Activated CD8-positive, alpha-beta T cell treated with anti-CD3 and anti-CD28 coated beads for 36 hours (primary cell): ENCODE measurements at regions not wholly inside any gene's neighbourhood (a gene's known extent, or its start where the extent isn't known, plus 50 kb on each side); places are given as distances from the start of the nearest gene placed in this dataset.

Experiments used
- ATAC-seq: fragments of 200-7000 bp; cut with Tn5 transposase; one replicate; pipeline ENCODE4 v1.10.0; 2021; ENCODE audit warnings: mild to moderate bottlenecking, moderate library complexity
- CTCF ChIA-PET: fragments of 350-600 bp; sonication (Branson Sonifier 250); formaldehyde crosslinking; loops from one replicate; lab custom pipeline; 2021; ENCODE audit warnings: antibody characterized with exemption; lab: Charles Lee
- POLR2A ChIA-PET: fragments of 350-600 bp; sonication (Branson Sonifier 250); formaldehyde crosslinking; loops from one replicate; lab custom pipeline; 2021; ENCODE audit warnings: antibody characterized with exemption; lab: Charles Lee
- DNase-seq: peaks from one replicate; pipeline ENCODE4 v3.0.0-alpha.2; 2020
- H3K27ac Mint-ChIP-seq: one replicate; pipeline ENCODE4 v1.8.0; 2021; ENCODE audit warnings: mild to moderate bottlenecking, mixed read lengths
- H3K27me3 Mint-ChIP-seq: one replicate; pipeline ENCODE4 v1.8.0; 2021; ENCODE audit warnings: mixed read lengths
- H3K36me3 Mint-ChIP-seq: one replicate; pipeline ENCODE4 v1.8.0; 2021; ENCODE audit warnings: low read depth, mixed read lengths
- H3K4me1 Mint-ChIP-seq: one replicate; pipeline ENCODE4 v1.8.0; 2021; ENCODE audit warnings: low read depth, mixed read lengths
- H3K4me3 Mint-ChIP-seq: one replicate; pipeline ENCODE4 v1.8.0; 2021; ENCODE audit warnings: mild to moderate bottlenecking, moderate library complexity, mixed read lengths
- H3K9me3 Mint-ChIP-seq: one replicate; pipeline ENCODE4 v1.8.0; 2021; ENCODE audit warnings: mixed read lengths
- intact Hi-C: fragments of 100-400 bp; cut with micrococcal nuclease; formaldehyde crosslinking; loops from one replicate; pipeline ENCODE4 v1.10.0; 2022
- TF ChIP-seq, protein P1 (sequence below): fragments of 200-600 bp; IDR thresholded peaks from one replicate; pipeline ENCODE4 v1.8.0; 2022; ENCODE audit warnings: antibody characterized with exemption, mild to moderate bottlenecking

DNA sequence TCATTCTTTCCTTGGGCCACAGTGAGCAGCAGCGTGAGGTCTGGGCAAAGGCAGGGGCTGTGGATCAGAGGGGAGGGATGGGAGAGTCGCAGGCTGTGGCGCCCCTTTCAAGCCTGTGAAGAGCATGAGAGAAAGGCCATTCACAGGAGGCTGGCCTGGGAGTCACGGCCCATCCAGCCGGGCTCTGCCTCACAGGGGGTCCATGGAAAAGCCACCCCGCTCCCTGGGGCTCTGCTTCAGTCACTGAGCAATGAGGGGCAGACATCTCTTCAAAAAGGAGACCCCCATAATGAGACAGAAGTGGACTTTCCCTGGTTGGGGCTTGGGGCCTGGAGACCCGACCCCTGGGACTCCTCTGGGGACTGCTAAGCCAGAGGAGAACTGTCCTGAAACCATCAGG, 117.0 kb upstream of the GSC start:
- CTCF ChIA-PET, result no interaction called here
- DNase-seq, result no peak
- Mint-ChIP-seq H3K4me3 (no peak overlapping the region), H3K4me1 (no peaks in the 10 kb centered on the region), H3K27ac (no peak overlapping the region), H3K36me3 (no peaks in the 10 kb centered on the region), H3K9me3 (no peaks in the 10 kb centered on the region), H3K27me3 (no peaks in the 10 kb centered on the region)
- intact Hi-C loops, result no loop called here
- TF ChIP-seq, protein P1, sequence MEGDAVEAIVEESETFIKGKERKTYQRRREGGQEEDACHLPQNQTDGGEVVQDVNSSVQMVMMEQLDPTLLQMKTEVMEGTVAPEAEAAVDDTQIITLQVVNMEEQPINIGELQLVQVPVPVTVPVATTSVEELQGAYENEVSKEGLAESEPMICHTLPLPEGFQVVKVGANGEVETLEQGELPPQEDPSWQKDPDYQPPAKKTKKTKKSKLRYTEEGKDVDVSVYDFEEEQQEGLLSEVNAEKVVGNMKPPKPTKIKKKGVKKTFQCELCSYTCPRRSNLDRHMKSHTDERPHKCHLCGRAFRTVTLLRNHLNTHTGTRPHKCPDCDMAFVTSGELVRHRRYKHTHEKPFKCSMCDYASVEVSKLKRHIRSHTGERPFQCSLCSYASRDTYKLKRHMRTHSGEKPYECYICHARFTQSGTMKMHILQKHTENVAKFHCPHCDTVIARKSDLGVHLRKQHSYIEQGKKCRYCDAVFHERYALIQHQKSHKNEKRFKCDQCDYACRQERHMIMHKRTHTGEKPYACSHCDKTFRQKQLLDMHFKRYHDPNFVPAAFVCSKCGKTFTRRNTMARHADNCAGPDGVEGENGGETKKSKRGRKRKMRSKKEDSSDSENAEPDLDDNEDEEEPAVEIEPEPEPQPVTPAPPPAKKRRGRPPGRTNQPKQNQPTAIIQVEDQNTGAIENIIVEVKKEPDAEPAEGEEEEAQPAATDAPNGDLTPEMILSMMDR, result no peak
- POLR2A ChIA-PET, result no interaction called here
- ATAC-seq, result no peak

DNA sequence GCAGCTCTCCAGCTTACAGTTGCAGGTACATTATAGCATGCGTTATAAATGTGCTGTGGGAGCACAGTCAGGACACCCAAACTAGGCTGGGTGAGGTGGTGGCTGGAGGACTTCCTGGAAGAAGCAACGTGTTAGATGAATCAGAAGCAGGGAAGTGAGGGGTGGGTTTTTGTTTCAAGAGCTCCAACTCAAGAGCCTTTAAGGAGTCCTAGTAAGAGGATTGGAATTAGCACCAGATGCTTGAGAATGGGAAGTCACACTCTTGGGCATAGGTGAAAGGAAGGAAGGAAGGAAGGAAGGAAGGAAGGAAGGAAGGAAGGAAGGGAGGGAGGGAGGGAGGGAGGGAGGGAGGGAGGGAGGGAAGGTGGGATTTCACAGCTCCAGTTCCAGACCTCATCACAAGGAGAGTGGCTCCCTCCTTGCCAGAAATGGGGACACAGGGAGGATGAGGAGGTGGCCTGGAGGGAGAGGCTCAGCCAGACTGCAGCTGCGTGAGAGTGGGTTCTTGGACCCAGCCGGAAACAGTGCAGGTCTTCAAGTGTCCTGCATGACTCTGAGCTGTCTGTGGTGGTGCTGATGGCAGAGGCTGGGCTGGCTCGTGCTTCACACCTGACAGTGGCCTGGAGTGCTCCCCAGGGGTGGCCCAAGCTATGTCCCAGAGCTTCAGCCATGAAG, 115.7 kb upstream of the GSC start:
- DNase-seq, result no peak
- H3K27ac Mint-ChIP-seq, result no peak overlapping the region
- no peaks in the 10 kb centered on the region for H3K9me3 Mint-ChIP-seq
- intact Hi-C loops, result no loop called here
- ChIA-PET POLR2A (no interaction called here), CTCF (no interaction called here)
- no peaks in the 10 kb centered on the region for H3K36me3 Mint-ChIP-seq
- no peak overlapping the region for H3K4me3 Mint-ChIP-seq
- no peak for ATAC-seq
- TF ChIP-seq, protein P1, result no peak
- H3K4me1 Mint-ChIP-seq, result no peaks in the 10 kb centered on the region
- H3K27me3 Mint-ChIP-seq, result no peaks in the 10 kb centered on the region

DNA sequence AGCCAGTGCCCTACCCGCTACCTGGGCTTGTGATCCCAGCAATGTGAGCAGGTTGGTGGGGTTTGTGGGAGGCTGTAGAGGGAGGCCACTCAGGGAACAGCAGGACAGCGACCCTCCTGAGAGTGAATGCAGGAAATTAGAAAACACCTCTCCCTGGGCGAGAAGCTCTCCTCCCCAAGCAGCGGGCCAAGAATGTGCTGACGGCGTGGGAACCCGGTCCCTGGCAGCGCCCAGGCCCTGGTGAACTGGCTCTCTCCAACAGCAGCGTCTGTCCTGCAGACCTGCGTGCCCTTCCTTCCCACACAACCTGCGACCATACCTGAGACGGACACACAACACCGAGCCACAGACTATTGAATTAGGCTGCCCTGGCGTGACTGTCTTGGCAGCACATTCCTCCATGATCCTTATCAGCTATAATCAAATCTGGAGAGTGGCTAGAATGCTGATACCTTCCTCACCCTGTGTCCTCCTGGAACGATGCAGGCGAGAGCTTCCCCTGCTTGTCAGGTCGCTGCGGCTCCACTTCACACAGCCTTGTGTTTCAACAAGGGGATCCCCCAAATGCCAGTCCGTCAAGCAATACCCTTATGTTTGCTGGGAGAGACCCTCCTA, 114.8 kb upstream of the GSC start:
- DNase-seq (no peak), ATAC-seq (no peak)
- H3K27me3 Mint-ChIP-seq, result no peaks in the 10 kb centered on the region
- CTCF ChIA-PET, result no interaction called here
- H3K36me3 Mint-ChIP-seq, result no peaks in the 10 kb centered on the region
- H3K4me3 Mint-ChIP-seq, result no peak overlapping the region
- TF ChIP-seq, protein P1, result no peak
- POLR2A ChIA-PET, result interaction anchor here (0.6 kb wide), 1 partner anchor 467 kb away, joined by 3 read pairs; no protein-coding TSS in a partner anchor
- intact Hi-C loops, result no loop called here
- no peaks in the 10 kb centered on the region for H3K4me1 Mint-ChIP-seq
- H3K27ac Mint-ChIP-seq, result no peak overlapping the region
- no peaks in the 10 kb centered on the region for H3K9me3 Mint-ChIP-seq

DNA sequence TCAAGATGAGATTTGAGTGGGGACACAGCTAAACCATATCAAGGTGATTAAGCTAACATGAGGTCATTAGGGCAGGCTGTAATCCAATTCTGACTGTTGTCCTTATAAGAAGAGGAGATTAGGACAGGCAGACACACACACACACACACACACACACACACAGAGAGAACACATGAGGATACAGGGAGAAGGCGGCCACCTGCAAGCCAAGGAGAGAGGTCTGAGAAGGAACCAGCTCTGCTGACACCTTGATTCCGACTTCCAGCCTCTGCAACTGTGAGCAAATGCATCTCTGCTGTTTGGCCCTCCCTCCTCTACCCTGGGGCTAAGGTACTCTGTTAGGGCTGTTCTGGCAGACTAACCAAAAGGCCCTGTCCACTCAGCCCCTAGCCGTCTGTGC, 112.5 kb upstream of the GSC start:
- Mint-ChIP-seq H3K4me1 (no peaks in the 10 kb centered on the region), H3K9me3 (no peaks in the 10 kb centered on the region), H3K27me3 (peaks cover 3% of the 10 kb centered on the region), H3K36me3 (no peaks in the 10 kb centered on the region), H3K4me3 (no peak overlapping the region), H3K27ac (no peak overlapping the region)
- DNase-seq, result no peak
- intact Hi-C loops, result no loop called here
- ChIA-PET POLR2A (no interaction called here), CTCF (no interaction called here)
- no peak for ATAC-seq
- TF ChIP-seq, protein P1, result no peak

DNA sequence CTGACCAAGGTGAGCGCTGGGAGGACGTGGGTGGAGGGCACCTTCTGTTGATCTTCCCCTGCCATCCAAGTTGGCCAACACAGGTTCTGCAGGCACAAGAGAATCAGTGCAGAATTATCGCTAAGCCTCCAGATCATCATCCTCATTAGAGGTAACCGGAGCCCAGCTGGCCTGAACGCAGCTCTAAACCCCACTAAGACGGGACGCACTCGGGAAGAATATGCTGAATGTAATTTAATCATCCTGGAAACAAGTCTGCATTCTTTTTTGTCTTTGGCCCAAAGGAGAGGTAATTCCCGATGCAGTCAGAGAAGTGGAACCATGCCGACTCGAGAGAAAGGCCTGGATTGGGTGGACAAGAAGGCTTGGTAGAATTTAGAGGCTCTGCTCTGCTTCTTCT, 111.0 kb upstream of the GSC start:
- ChIA-PET CTCF (no interaction called here), POLR2A (no interaction called here)
- TF ChIP-seq, protein P1, result no peak
- Mint-ChIP-seq H3K4me3 (no peak overlapping the region), H3K36me3 (no peaks in the 10 kb centered on the region), H3K9me3 (no peaks in the 10 kb centered on the region), H3K27me3 (peaks cover 7% of the 10 kb centered on the region), H3K27ac (no peak overlapping the region), H3K4me1 (no peaks in the 10 kb centered on the region)
- intact Hi-C loops, result no loop called here
- ATAC-seq (no peak), DNase-seq (no peak)
